MM.1S (cell line): ENCODE measurements at regions not wholly inside any gene's neighbourhood (a gene's known extent, or its start where the extent isn't known, plus 50 kb on each side); places are given as distances from the start of the nearest gene placed in this dataset.

ENCODE experiments used
- DNase-seq: peaks from one replicate; pipeline ENCODE4 v3.0.0-alpha.2; 2015
- H2AFZ ChIP-seq: fragments of 300-600 bp; sonication (generic); 2 replicates; pipeline ENCODE4 v1.6.0; 2016; ENCODE audit warnings: antibody characterized with exemption, low read length
- H3F3A ChIP-seq: fragments of 300-600 bp; sonication (generic); 2 replicates; pipeline ENCODE4 v1.6.1; 2016; ENCODE audit warnings: mild to moderate bottlenecking, antibody characterized with exemption, low read length, moderate library complexity, mixed read lengths; ENCODE audit not compliant: insufficient read depth
- H3K27ac ChIP-seq: fragments of 300-600 bp; sonication (generic); 2 replicates; pipeline ENCODE4 v1.5.1; 2016; ENCODE audit warnings: mild to moderate bottlenecking, low read length
- H3K27me3 ChIP-seq: fragments of 300-600 bp; sonication (generic); replicated peaks from 2 replicates; pipeline ENCODE4 v1.6.0; 2016; ENCODE audit warnings: low read length; ENCODE audit not compliant: insufficient read depth
- H3K36me3 ChIP-seq: fragments of 300-600 bp; sonication (generic); replicated peaks from 2 replicates; pipeline ENCODE4 v1.6.1; 2016; ENCODE audit warnings: mild to moderate bottlenecking, low read length, mixed read lengths; ENCODE audit not compliant: insufficient read depth
- H3K4me1 ChIP-seq: fragments of 300-600 bp; sonication (generic); 2 replicates; pipeline ENCODE4 v1.6.1; 2016; ENCODE audit warnings: low read length, mixed read lengths
- H3K4me2 ChIP-seq: fragments of 300-600 bp; sonication (generic); 2 replicates; pipeline ENCODE4 v1.6.0; 2016; ENCODE audit warnings: low read depth, low read length
- H3K4me3 ChIP-seq: fragments of 300-600 bp; sonication (generic); 2 replicates; pipeline ENCODE4 v1.5.1; 2016; ENCODE audit warnings: low read length, mixed read lengths
- H3K79me2 ChIP-seq: fragments of 300-600 bp; sonication (generic); 2 replicates; pipeline ENCODE4 v1.6.1; 2016; ENCODE audit warnings: mixed run types, low read length, mixed read lengths
- H3K9ac ChIP-seq: fragments of 300-600 bp; sonication (generic); 2 replicates; pipeline ENCODE4 v1.6.1; 2016; ENCODE audit warnings: low read length, mixed read lengths
- H3K9me2 ChIP-seq: fragments of 300-600 bp; sonication (generic); replicated peaks from 2 replicates; pipeline ENCODE4 v1.6.1; 2016; ENCODE audit warnings: mild to moderate bottlenecking, low read length, mixed read lengths; ENCODE audit not compliant: insufficient read depth
- H3K9me3 ChIP-seq: fragments of 300-600 bp; sonication (generic); replicated peaks from 2 replicates; pipeline ENCODE4 v1.6.1; 2016; ENCODE audit warnings: mild to moderate bottlenecking, low read length, mixed read lengths; ENCODE audit not compliant: insufficient read depth
- H4K20me1 ChIP-seq: fragments of 300-600 bp; sonication (generic); 2 replicates; pipeline ENCODE4 v1.6.1; 2016; ENCODE audit warnings: mild to moderate bottlenecking, low read length, moderate library complexity, mixed read lengths; ENCODE audit not compliant: insufficient read depth
- CTCF ChIP-seq: fragments of 300-600 bp; sonication (generic); IDR thresholded peaks from 2 replicates; pipeline ENCODE4 v1.5.1; 2016; ENCODE audit warnings: antibody characterized with exemption, low read length, mixed read lengths
- EZH2 ChIP-seq: fragments of 300-600 bp; sonication (generic); optimal IDR thresholded peaks from 2 replicates; pipeline ENCODE3; 2017; ENCODE audit warnings: low read depth, mild to moderate bottlenecking, antibody characterized with exemption, low read length, mixed read lengths
- EZH2phosphoT487 ChIP-seq: fragments of 300-600 bp; sonication (generic); IDR thresholded peaks from 2 replicates; pipeline ENCODE4 v1.6.1; 2018; ENCODE audit warnings: antibody characterized with exemption, low read length

- no peaks in the 10 kb centered on the region for H4K20me1 ChIP-seq
- H3K9ac ChIP-seq = no peak overlapping the region
- TF ChIP-seq CTCF = no peak
- no peak for TF ChIP-seq EZH2phosphoT487
- no peak for TF ChIP-seq EZH2
- H2AFZ ChIP-seq = no peak overlapping the region
- H3K36me3 ChIP-seq = no peaks in the 10 kb centered on the region
- no peak overlapping the region for H3K4me3 ChIP-seq
- no peaks in the 10 kb centered on the region for H3F3A ChIP-seq
- H3K4me1 ChIP-seq = no peaks in the 10 kb centered on the region
- DNase-seq = no peak
- peaks cover 96% of the 10 kb centered on the region for H3K27me3 ChIP-seq
- H3K27ac ChIP-seq = no peak overlapping the region
- no peaks in the 10 kb centered on the region for H3K9me3 ChIP-seq
- H3K9me2 ChIP-seq = no peaks in the 10 kb centered on the region
- no peaks in the 10 kb centered on the region for H3K79me2 ChIP-seq
- no peak overlapping the region for H3K4me2 ChIP-seq
Observed at GRCh38 chr11:70594031-70594430, 195.7 kb downstream of the CTTN start.

- Histone ChIP-seq H4K20me1 (no peaks in the 10 kb centered on the region), H2AFZ (no peak overlapping the region), H3K36me3 (no peaks in the 10 kb centered on the region), H3F3A (no peaks in the 10 kb centered on the region), H3K79me2 (no peaks in the 10 kb centered on the region), H3K4me2 (no peak overlapping the region), H3K9me3 (no peaks in the 10 kb centered on the region), H3K27me3 (peaks cover 92% of the 10 kb centered on the region), H3K4me1 (no peaks in the 10 kb centered on the region), H3K27ac (no peak overlapping the region), H3K9me2 (no peaks in the 10 kb centered on the region), H3K9ac (no peak overlapping the region), H3K4me3 (no peak overlapping the region)
- TF ChIP-seq EZH2phosphoT487 (no peak), EZH2 (no peak), CTCF (no peak)
- no peak for DNase-seq
Observed at GRCh38 chr11:70594606-70595005, 196.3 kb downstream of the CTTN start.

GRCh38 chr11:70595016-70595415 is 196.7 kb downstream of the CTTN start:
- no peak overlapping the region for H2AFZ ChIP-seq
- H4K20me1 ChIP-seq = no peaks in the 10 kb centered on the region
- H3K4me1 ChIP-seq = no peaks in the 10 kb centered on the region
- no peaks in the 10 kb centered on the region for H3K79me2 ChIP-seq
- TF ChIP-seq EZH2phosphoT487 (no peak), EZH2 (no peak), CTCF (no peak)
- H3K36me3 ChIP-seq = no peaks in the 10 kb centered on the region
- DNase-seq = no peak
- no peaks in the 10 kb centered on the region for H3K9me2 ChIP-seq
- H3K9me3 ChIP-seq = no peaks in the 10 kb centered on the region
- H3K4me2 ChIP-seq = no peak overlapping the region
- H3K4me3 ChIP-seq = no peak overlapping the region
- peaks cover 92% of the 10 kb centered on the region for H3K27me3 ChIP-seq
- no peaks in the 10 kb centered on the region for H3F3A ChIP-seq
- H3K9ac ChIP-seq = no peak overlapping the region
- no peak overlapping the region for H3K27ac ChIP-seq
